Activated naive CD4-positive, alpha-beta T cell treated with anti-CD3 and anti-CD28 coated beads, Interleukin-2, amount 50 U/mL, for 72 hours (primary cell): ENCODE measurements at regions not wholly inside any gene's neighbourhood (a gene's known extent, or its start where the extent isn't known, plus 50 kb on each side); places are given as distances from the start of the nearest gene placed in this dataset.

Source experiments
- ATAC-seq, 2 donors: fragments of 150-1000 bp; cut with Tn5 transposase; 2 replicates each; pipeline ENCODE4 v1.10.0; 2021; ENCODE audit warnings: mild to moderate bottlenecking in 2 of 2, moderate library complexity in 2 of 2
- DNase-seq, 2 donors: peaks; one replicate each; pipeline ENCODE4 v3.0.0; 2021 to 2022; ENCODE audit warnings: low spot score in 2 of 2
- H3K27ac Mint-ChIP-seq, 2 donors: one replicate each; pipeline ENCODE4 v1.8.0; 2022; ENCODE audit warnings: mild to moderate bottlenecking in 2 of 2, mixed read lengths in 2 of 2
- H3K36me3 Mint-ChIP-seq, 2 donors: one replicate each; pipeline ENCODE4 v1.8.0; 2022; ENCODE audit warnings: mixed read lengths in 2 of 2
- H3K9me3 Mint-ChIP-seq, 2 donors: one replicate each; pipeline ENCODE4 v1.8.0; 2022; ENCODE audit warnings: mixed read lengths in 2 of 2

DNA sequence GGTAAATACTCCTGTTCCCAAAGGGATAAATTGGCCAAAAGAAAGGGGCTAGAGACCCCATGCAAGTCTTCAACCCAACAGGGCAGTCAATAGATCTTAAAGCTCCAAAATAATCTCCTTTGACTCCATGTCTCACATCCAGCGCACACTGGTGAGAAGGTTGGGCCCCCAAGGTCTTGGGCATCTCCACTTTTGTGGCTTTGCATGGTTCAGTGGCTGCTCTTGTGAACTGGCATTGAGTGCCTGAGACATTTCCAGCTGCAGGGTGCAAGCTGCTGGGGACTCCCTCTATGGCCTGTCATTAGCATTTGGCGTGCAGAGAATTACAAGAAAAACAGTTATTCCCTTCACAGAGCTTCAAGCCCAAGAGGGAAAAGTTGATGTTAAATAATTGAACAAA lies 224.7 kb downstream of the MTRR start:
- ATAC-seq = no peak
- no peak for DNase-seq
- peaks cover 19 to 26% of the 10 kb centered on the region in 2 donors for H3K9me3 Mint-ChIP-seq
- no peak overlapping the region for H3K27ac Mint-ChIP-seq
- peaks cover 0 to 1% of the 10 kb centered on the region in 2 donors for H3K36me3 Mint-ChIP-seq

DNA sequence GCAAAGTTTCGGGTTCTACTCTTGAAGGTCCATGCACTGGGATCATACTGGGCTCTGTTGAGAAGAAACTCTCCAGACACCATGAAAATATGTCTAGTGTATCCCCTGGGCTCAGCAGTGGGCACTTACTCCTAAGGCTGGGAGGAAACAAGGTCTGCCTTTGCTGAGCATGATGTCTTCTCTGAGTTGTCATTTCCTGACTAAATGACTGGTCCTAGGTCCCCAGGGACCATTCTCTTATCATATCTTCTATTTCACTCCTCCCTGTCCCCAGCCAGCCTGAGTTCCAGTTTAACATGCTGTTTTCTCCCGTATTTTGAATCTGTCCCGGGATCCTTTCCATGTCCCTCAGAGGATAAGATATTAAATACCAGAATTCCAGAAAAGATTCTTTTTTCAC lies 225.4 kb downstream of the MTRR start:
- peaks cover 19 to 24% of the 10 kb centered on the region in 2 donors for H3K9me3 Mint-ChIP-seq
- ATAC-seq (no peak), DNase-seq (no peak)
- no peaks in the 10 kb centered on the region for H3K36me3 Mint-ChIP-seq
- H3K27ac Mint-ChIP-seq = peak overlapping the region in 1 of 2 donors; percentile 29

- no peak for DNase-seq
- no peak for ATAC-seq
- H3K36me3 Mint-ChIP-seq = no peaks in the 10 kb centered on the region
- H3K9me3 Mint-ChIP-seq = peaks cover 5 to 8% of the 10 kb centered on the region in 2 donors
- no peak overlapping the region for H3K27ac Mint-ChIP-seq
Measured at GRCh38 chr5:8097146-8097545, 228.2 kb downstream of the MTRR start.

DNA sequence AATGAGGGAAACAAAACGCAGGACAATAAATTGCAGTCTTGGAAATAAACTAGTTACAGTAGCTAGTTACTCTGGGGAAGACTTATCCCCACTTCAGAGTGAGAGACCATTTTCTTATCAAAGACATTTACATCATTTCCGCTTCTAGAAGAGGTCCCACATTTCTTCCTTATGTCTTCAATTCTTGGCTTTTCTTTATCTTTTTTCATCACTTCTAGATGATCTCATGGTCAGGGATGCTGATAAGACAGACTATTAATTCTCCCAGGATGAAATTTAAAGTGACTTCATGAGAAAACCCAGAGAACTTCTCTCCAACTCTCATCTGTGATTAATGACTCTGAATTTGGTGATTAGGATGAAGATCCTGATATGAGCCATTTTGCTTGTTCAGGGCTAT lies 229.1 kb downstream of the MTRR start:
- H3K27ac Mint-ChIP-seq = no peak overlapping the region
- no peak for ATAC-seq
- DNase-seq = no peak
- peaks cover 5 to 10% of the 10 kb centered on the region in 2 donors for H3K9me3 Mint-ChIP-seq
- no peaks in the 10 kb centered on the region for H3K36me3 Mint-ChIP-seq

DNA sequence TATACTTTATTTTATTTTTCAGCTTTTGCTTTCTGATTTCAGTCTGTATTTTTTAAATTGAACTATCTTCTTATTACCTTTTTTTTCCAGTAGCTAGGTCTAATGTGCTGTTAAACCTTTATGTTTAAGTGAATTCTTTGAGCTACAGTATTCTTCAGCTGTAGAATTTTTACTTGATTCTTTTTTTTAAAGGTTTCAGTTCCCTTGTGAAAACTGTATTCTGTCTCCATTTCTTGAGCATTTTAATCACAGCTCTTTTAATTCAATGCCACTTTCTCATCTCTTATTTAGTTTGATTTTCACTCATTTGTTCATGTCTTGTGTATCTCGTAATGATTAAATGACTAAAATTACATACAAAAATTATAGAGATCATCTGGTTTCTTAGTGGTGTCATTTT lies 233.8 kb downstream of the MTRR start:
- DNase-seq = no peak
- H3K36me3 Mint-ChIP-seq = no peaks in the 10 kb centered on the region

GRCh38 chr5:8114597-8115266 lies 245.8 kb downstream of the MTRR start:
- ATAC-seq (no peak), DNase-seq (no peak)
- Mint-ChIP-seq H3K36me3 (no peaks in the 10 kb centered on the region), H3K27ac (no peak overlapping the region), H3K9me3 (peaks cover 0 to 4% of the 10 kb centered on the region in 2 donors)

More for the DNA sequence above, 233.8 kb downstream of the MTRR start:
- no peak for ATAC-seq
- Mint-ChIP-seq H3K9me3 (peaks cover 0 to 10% of the 10 kb centered on the region in 2 donors), H3K27ac (no peak overlapping the region)

DNA sequence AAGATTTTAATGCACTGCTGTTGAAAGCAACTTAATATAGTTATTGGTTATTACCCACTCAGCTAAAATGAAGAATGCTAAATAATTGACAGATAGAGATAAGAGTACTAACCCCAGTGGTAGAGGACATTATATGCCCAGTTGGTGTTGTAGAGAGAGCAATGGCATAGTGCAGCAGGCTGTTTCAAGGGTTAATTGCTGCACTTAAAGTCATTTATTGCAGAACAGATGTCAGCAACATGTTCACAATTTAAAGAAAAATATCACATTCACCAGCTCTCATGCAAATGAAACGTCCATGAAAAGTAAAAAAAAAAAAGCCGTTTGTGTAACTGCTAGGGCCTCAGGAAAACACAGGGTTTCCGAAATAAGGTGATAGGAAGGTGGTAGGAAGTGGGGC lies 254.6 kb downstream of the MTRR start:
- H3K9me3 Mint-ChIP-seq = peaks cover 0 to 4% of the 10 kb centered on the region in 2 donors
- H3K27ac Mint-ChIP-seq = no peak overlapping the region
- ATAC-seq (no peak), DNase-seq (no peak)
- H3K36me3 Mint-ChIP-seq = no peaks in the 10 kb centered on the region

- Mint-ChIP-seq H3K36me3 (no peaks in the 10 kb centered on the region), H3K27ac (no peak overlapping the region), H3K9me3 (no peaks in the 10 kb centered on the region)
- DNase-seq (no peak), ATAC-seq (no peak)
Measured at GRCh38 chr5:8134609-8135008, 265.7 kb downstream of the MTRR start.

DNA sequence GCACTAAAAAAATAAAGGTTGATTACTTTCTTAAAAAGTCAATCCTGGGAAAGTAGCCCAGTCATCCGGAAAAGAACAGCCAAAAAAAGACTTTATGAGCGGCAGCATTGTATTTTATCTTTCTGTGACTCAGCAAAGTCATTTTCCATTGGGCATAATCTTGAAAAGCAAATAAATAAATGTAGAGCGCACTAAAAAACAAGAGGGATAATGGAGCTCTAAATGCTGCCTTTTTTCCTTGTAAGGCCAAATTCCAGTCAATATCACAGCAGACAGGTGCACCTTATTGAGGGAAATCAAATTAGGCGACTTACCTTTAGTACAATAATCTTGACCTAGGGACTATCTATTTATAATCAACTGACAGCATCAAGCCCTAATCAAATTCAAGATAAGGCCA lies 266.8 kb downstream of the MTRR start:
- ATAC-seq (no peak), DNase-seq (no peak)
- Mint-ChIP-seq H3K9me3 (no peaks in the 10 kb centered on the region), H3K36me3 (no peaks in the 10 kb centered on the region), H3K27ac (no peak overlapping the region)

- no peak for ATAC-seq
Measured at GRCh38 chr5:8136271-8136670, 267.3 kb downstream of the MTRR start.

GRCh38 chr5:8137941-8138550 lies 269.1 kb downstream of the MTRR start:
- H3K27ac Mint-ChIP-seq = no peak overlapping the region
- no peak for DNase-seq
- H3K36me3 Mint-ChIP-seq = no peaks in the 10 kb centered on the region
- H3K9me3 Mint-ChIP-seq = no peaks in the 10 kb centered on the region
- ATAC-seq = no peak

More at GRCh38 chr5:8136271-8136670, 267.3 kb downstream of the MTRR start:
- no peak overlapping the region for H3K27ac Mint-ChIP-seq
- DNase-seq = no peak
- no peaks in the 10 kb centered on the region for H3K9me3 Mint-ChIP-seq
- H3K36me3 Mint-ChIP-seq = no peaks in the 10 kb centered on the region

- no peak for ATAC-seq
- no peak for DNase-seq
- Mint-ChIP-seq H3K27ac (no peak overlapping the region), H3K36me3 (no peaks in the 10 kb centered on the region), H3K9me3 (no peaks in the 10 kb centered on the region)
Measured at GRCh38 chr5:8138884-8139283, 269.9 kb downstream of the MTRR start.

DNA sequence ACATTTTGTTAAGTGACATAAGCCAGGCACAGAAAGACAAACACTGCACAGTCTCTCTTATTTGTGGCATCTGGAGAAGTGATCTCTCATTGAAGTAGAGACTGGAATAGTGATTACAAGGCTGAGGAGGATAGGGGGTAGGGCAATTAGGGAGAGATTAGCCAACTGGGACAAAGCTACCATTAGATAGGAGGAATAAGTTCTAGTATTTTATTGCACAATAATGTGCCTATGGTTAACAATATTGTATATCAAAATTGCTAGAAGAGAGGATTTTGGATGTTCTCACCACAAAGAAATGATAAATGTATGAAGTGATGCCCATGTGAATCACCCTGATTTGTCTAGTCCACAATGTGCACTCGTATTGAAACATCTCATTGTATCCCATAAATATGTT lies 281.8 kb downstream of the MTRR start:
- Mint-ChIP-seq H3K36me3 (no peaks in the 10 kb centered on the region), H3K27ac (no peak overlapping the region), H3K9me3 (peaks cover 0 to 4% of the 10 kb centered on the region in 2 donors)
- DNase-seq (no peak), ATAC-seq (no peak)

DNA sequence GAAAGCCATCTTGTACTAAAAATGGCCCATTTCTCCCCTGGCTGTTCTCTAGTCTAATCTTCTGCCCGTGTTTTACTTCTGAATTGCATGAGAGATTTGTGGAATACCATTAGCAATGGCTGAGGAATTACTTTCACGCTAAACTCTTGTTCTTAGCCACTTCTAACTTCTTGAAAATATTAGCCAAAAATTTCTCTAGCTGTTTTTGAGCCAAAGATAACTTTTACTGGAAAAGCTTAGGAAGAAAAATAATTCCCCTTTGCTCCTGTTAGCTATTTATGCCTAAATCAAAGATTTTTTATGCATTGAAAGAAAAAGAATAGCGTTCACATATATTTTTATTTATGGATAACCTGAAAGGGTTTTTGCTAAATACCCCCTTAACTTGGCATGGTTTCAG lies 287.8 kb downstream of the MTRR start:
- Mint-ChIP-seq H3K9me3 (peaks cover 0 to 7% of the 10 kb centered on the region in 2 donors), H3K36me3 (no peaks in the 10 kb centered on the region), H3K27ac (no peak overlapping the region)
- DNase-seq (no peak), ATAC-seq (no peak)

DNA sequence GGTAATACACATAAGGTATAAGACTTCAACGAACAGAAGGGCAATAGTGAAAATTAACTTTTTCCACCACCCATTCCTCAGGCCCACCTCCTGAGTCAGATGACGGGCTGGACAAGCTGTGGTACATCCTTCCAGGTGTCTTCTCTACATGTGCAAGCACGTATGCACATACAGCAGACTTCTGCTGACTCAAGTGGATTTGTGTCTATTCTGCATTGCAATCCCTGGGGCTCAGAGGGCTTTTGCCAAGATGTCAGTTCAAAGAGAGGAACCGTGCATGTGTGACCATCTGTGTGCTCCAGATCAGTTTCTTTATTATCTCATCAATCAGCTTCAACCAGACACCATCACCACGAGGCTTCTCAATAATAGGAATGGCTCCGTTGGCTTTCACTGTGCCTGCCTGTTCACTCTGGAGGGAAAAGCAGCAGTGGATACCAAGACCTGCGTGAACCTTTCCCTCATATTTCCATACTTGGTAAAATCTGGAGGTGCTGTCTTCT lies 288.4 kb downstream of the MTRR start:
- no peak for DNase-seq
- ATAC-seq = no peak
- peaks cover 0 to 7% of the 10 kb centered on the region in 2 donors for H3K9me3 Mint-ChIP-seq
- H3K36me3 Mint-ChIP-seq = no peaks in the 10 kb centered on the region
- H3K27ac Mint-ChIP-seq = no peak overlapping the region

- H3K36me3 Mint-ChIP-seq = no peaks in the 10 kb centered on the region
- DNase-seq (no peak), ATAC-seq (no peak)
- no peak overlapping the region for H3K27ac Mint-ChIP-seq
- peaks cover 6 to 9% of the 10 kb centered on the region in 2 donors for H3K9me3 Mint-ChIP-seq
Measured at GRCh38 chr5:8176101-8176693, 307.2 kb downstream of the MTRR start.

- Mint-ChIP-seq H3K36me3 (no peaks in the 10 kb centered on the region), H3K27ac (no peak overlapping the region), H3K9me3 (peaks cover 5% of the 10 kb centered on the region in 2 donors)
- ATAC-seq (peak in 1 of 2 donors; percentile 61), DNase-seq (peak in 1 of 2 donors; percentile 55)
Measured at GRCh38 chr5:8184455-8185063, 315.6 kb downstream of the MTRR start.
